Lower lobe of right lung (tissue), 2 donors: ENCODE measurements at regions not wholly inside any gene's neighbourhood (a gene's known extent, or its start where the extent isn't known, plus 50 kb on each side); places are given as distances from the start of the nearest gene placed in this dataset.

Experiments
- ATAC-seq, 2 donors: fragments of 200-7000 bp; cut with Tn5 transposase; one replicate each; pipeline ENCODE4 v1.9.1; 2020 to 2022; ENCODE audit warnings: mild to moderate bottlenecking in 2 of 2, moderate library complexity in 2 of 2
- DNase-seq: peaks from one replicate; pipeline ENCODE4 v3.0.0-alpha.2; 2020
- H3K27ac ChIP-seq: fragments of 200-600 bp; one replicate; pipeline ENCODE4 v1.8.0; 2022
- H3K27me3 ChIP-seq: fragments of 200-600 bp; one replicate; pipeline ENCODE4 v1.8.0; 2022; ENCODE audit warnings: low read depth
- H3K36me3 ChIP-seq: fragments of 200-600 bp; one replicate; pipeline ENCODE4 v1.8.0; 2022; ENCODE audit warnings: mild to moderate bottlenecking
- H3K4me1 ChIP-seq: fragments of 200-600 bp; one replicate; pipeline ENCODE4 v1.8.0; 2022
- H3K4me3 ChIP-seq: fragments of 200-600 bp; one replicate; pipeline ENCODE4 v1.8.0; 2022; ENCODE audit warnings: mild to moderate bottlenecking
- H3K9me3 ChIP-seq: fragments of 200-600 bp; one replicate; pipeline ENCODE4 v1.8.0; 2022
- intact Hi-C: fragments of 100-400 bp; cut with DNase I; formaldehyde crosslinking; loops from one replicate; pipeline ENCODE4 v1.11.0; 2022
- TF ChIP-seq, protein P1 (sequence below): fragments of 200-600 bp; IDR thresholded peaks from one replicate; pipeline ENCODE4 v1.8.0; 2022; ENCODE audit warnings: antibody characterized with exemption, mild to moderate bottlenecking
- donor health status: DM: no; HTN: yes; CAD: no; lungs with severe emphysema.

DNA sequence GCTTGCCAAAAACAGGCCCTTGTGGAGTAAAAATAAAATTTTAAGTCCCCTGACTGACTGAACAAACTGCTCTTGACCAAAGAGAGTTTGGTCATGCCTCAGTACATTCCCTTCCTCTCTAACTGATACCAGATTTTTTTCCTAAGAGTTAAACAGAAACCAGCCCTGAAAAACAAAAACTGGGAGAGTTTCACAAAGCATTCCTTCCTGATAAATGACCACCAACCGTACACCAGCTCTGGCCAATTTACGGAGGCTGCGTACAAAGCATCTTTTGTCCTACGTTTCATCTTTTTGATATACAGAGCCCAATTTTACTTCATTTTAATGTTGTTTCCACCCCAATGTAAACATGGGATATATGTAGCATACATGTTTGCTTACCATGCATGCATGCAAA is 477.4 kb upstream of the HTR1E start:
- no peak for ATAC-seq
- Histone ChIP-seq H3K27me3 (no peaks in the 10 kb centered on the region), H3K4me1 (no peaks in the 10 kb centered on the region), H3K36me3 (no peaks in the 10 kb centered on the region), H3K4me3 (no peak overlapping the region), H3K9me3 (no peaks in the 10 kb centered on the region), H3K27ac (no peak overlapping the region)
- no peak for DNase-seq
- TF ChIP-seq, protein P1, sequence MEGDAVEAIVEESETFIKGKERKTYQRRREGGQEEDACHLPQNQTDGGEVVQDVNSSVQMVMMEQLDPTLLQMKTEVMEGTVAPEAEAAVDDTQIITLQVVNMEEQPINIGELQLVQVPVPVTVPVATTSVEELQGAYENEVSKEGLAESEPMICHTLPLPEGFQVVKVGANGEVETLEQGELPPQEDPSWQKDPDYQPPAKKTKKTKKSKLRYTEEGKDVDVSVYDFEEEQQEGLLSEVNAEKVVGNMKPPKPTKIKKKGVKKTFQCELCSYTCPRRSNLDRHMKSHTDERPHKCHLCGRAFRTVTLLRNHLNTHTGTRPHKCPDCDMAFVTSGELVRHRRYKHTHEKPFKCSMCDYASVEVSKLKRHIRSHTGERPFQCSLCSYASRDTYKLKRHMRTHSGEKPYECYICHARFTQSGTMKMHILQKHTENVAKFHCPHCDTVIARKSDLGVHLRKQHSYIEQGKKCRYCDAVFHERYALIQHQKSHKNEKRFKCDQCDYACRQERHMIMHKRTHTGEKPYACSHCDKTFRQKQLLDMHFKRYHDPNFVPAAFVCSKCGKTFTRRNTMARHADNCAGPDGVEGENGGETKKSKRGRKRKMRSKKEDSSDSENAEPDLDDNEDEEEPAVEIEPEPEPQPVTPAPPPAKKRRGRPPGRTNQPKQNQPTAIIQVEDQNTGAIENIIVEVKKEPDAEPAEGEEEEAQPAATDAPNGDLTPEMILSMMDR, result no peak
- intact Hi-C loops, result no loop called here

DNA sequence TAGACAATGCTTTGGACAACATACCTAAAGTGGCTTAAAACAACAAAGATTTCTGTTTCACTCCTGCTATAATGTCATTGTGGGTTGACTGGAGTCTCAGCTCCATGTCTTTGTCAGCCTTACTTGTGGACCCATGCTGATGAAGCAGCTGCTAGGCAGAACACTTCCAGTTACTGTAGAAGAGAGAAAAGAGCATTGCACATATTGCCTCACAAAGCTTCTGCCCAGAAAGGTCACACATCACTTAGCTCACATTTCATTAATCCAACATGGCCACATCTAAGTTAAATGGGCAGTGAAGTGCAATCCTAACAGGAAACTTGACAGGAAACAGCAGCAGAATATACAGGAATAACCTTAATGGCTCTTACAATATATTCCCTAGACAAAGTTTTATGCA is 480.5 kb upstream of the HTR1E start:
- ATAC-seq (no peak), DNase-seq (no peak)
- intact Hi-C loops, result no loop called here
- H3K9me3 ChIP-seq, result no peaks in the 10 kb centered on the region
- TF ChIP-seq, protein P1, result no peak
- no peak overlapping the region for H3K27ac ChIP-seq
- no peak overlapping the region for H3K4me3 ChIP-seq
- H3K36me3 ChIP-seq, result no peaks in the 10 kb centered on the region
- no peaks in the 10 kb centered on the region for H3K4me1 ChIP-seq
- H3K27me3 ChIP-seq, result no peaks in the 10 kb centered on the region

DNA sequence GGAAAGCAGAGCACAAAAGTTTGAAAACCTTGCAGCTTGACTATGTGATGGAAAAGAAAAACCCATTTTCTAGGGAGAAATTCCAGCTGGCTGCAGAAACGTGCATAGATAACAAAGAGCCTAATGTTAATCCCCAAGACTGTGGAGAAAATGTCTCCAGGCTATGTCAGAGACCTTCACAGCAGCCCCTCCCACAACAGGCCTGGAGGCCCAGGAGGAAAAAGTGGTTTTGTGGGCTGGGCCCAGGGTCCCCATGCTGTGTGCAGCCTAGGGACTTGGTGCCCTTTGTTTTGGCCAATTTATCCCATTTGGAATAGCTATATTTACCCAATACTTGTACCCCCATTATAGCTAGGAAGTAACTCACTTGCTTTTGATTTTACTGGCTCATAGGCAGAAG is 484.1 kb upstream of the HTR1E start:
- TF ChIP-seq, protein P1, result no peak
- intact Hi-C loops, result no loop called here
- no peaks in the 10 kb centered on the region for H3K9me3 ChIP-seq
- no peak overlapping the region for H3K4me3 ChIP-seq
- H3K27ac ChIP-seq, result no peak overlapping the region
- ATAC-seq (no peak), DNase-seq (no peak)
- H3K27me3 ChIP-seq, result no peaks in the 10 kb centered on the region
- H3K36me3 ChIP-seq, result no peaks in the 10 kb centered on the region
- no peaks in the 10 kb centered on the region for H3K4me1 ChIP-seq

DNA sequence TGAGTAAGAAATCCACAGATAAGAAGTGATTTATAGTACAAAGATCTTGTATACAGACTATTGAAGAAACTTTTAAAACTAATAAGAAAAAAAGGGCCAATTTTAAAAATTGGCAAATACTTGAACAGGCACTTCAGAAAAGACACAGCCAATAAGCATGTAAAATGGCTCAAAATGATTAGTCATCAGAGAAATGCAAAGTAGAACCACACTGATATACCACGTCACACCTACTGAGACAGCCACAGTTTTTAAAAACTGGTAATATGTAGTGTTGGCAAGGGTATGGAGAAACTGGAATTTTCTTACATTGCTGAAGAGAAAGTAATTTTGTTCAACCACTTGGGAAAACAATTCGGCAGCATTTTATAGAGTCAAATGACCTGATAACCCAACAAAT is 488.9 kb upstream of the HTR1E start:
- Histone ChIP-seq H3K9me3 (no peaks in the 10 kb centered on the region), H3K4me1 (no peaks in the 10 kb centered on the region), H3K27ac (no peak overlapping the region), H3K36me3 (no peaks in the 10 kb centered on the region), H3K4me3 (no peak overlapping the region), H3K27me3 (no peaks in the 10 kb centered on the region)
- intact Hi-C loops, result no loop called here
- ATAC-seq (no peak), DNase-seq (no peak)
- TF ChIP-seq, protein P1, result no peak

DNA sequence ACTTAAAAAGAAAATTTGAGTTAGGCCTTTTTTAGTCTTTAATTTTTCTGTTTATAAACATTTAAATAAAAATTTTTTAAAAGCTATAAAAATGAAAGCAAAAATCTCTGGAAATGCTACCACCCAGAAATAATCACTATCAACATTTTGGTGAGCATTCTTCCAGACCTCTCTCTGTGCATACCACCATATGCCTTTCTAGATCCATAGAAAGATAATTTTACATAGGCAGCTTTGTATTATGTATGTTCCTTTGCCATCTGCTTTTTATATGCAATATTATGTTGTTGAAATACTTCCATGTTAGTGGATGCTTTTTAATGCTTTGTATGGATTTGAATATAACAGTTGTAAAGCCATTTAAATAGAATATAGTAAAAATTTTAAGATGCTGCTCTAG is 496.7 kb upstream of the HTR1E start:
- DNase-seq (no peak), ATAC-seq (no peak)
- TF ChIP-seq, protein P1, result no peak
- intact Hi-C loops, result no loop called here
- no peaks in the 10 kb centered on the region for H3K4me1 ChIP-seq
- no peak overlapping the region for H3K27ac ChIP-seq
- no peaks in the 10 kb centered on the region for H3K27me3 ChIP-seq
- H3K36me3 ChIP-seq, result no peaks in the 10 kb centered on the region
- H3K9me3 ChIP-seq, result no peaks in the 10 kb centered on the region
- H3K4me3 ChIP-seq, result no peak overlapping the region

DNA sequence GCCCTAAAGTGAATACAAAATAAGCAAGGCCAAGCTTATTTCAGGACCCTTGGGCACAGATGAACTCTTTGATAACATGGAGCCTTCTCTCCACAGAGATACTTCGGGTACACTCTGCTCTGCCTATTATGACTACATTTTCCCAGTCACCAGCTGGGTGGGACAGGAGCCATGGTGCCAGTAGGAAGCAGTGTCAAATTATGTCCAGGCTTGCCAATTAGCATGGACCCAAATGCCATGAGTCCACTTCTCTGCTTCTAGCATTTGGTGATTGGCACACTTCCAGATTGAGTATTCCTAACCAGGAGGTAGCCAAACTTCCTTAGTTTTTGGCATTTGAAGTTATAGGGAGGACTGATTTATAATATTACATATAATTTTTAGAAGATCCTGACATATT is 513.8 kb upstream of the HTR1E start:
- H3K4me1 ChIP-seq, result no peaks in the 10 kb centered on the region
- intact Hi-C loops, result no loop called here
- H3K36me3 ChIP-seq, result no peaks in the 10 kb centered on the region
- DNase-seq (no peak), ATAC-seq (no peak)
- no peaks in the 10 kb centered on the region for H3K9me3 ChIP-seq
- no peak overlapping the region for H3K27ac ChIP-seq
- no peaks in the 10 kb centered on the region for H3K27me3 ChIP-seq
- TF ChIP-seq, protein P1, result no peak
- H3K4me3 ChIP-seq, result no peak overlapping the region
